MCF 10A (cell line): ENCODE measurements at regions not wholly inside any gene's neighbourhood (a gene's known extent, or its start where the extent isn't known, plus 50 kb on each side); places are given as distances from the start of the nearest gene placed in this dataset.

ENCODE experiments used
- BruUV-seq: library from RNA; stranded (reverse); fragments of 400-500 nt; replicated peaks from 2 replicates; lab custom pipeline; 2021; lab: Mats Ljungman, UMichigan
- CTCF ChIA-PET: fragments of 300-600 bp; sonication (Branson Sonifier 250); formaldehyde crosslinking; extraction: SDS; loops from one replicate; lab custom pipeline; 2021; ENCODE audit warnings: antibody characterized with exemption, inconsistent platforms; lab: Yijun Ruan, JAX
- POLR2A ChIA-PET: fragments of 300-600, 350-650 bp; sonication (Branson Sonifier 250); formaldehyde crosslinking; extraction: SDS; loops from one replicate; lab custom pipeline; 2020; ENCODE audit warnings: antibody characterized with exemption, inconsistent platforms; lab: Yijun Ruan, JAX
- DNase-seq: peaks from one replicate; pipeline ENCODE4 v3.0.0-alpha.2; 2018; ENCODE audit not compliant: unreplicated experiment
- H3K27ac Mint-ChIP-seq: one replicate; pipeline ENCODE4 v1.8.0; 2022; ENCODE audit warnings: mild to moderate bottlenecking, low read depth, mixed read lengths; ENCODE audit not compliant: unreplicated experiment
- H3K27me3 Mint-ChIP-seq: one replicate; pipeline ENCODE4 v1.8.0; 2022; ENCODE audit warnings: mixed read lengths; ENCODE audit not compliant: insufficient read depth, unreplicated experiment
- H3K36me3 Mint-ChIP-seq: one replicate; pipeline ENCODE4 v1.8.0; 2022; ENCODE audit warnings: mild to moderate bottlenecking, moderate library complexity, mixed read lengths; ENCODE audit not compliant: insufficient read depth, unreplicated experiment
- H3K4me1 Mint-ChIP-seq: one replicate; pipeline ENCODE4 v1.8.0; 2022; ENCODE audit warnings: mixed read lengths; ENCODE audit not compliant: insufficient read depth, unreplicated experiment
- H3K4me3 Mint-ChIP-seq: one replicate; pipeline ENCODE4 v1.8.0; 2022; ENCODE audit warnings: mild to moderate bottlenecking, moderate library complexity, mixed read lengths; ENCODE audit not compliant: unreplicated experiment
- H3K9me3 Mint-ChIP-seq: one replicate; pipeline ENCODE4 v1.8.0; 2022; ENCODE audit warnings: mixed read lengths; ENCODE audit not compliant: unreplicated experiment
- CTCF ChIP-seq: fragments of 200-600 bp; IDR thresholded peaks from one replicate; pipeline ENCODE4 v1.8.0; 2022; ENCODE audit warnings: antibody characterized with exemption, mild to moderate bottlenecking; ENCODE audit not compliant: unreplicated experiment
- intact Hi-C: fragments of 100-400 bp; cut with micrococcal nuclease; formaldehyde crosslinking; loops from 2 replicates; pipeline ENCODE4 v1.14.1; 2022

- no TSS peak for BruUV-seq
- CTCF ChIA-PET = interaction anchor here (1.2 kb wide), 1 partner anchor 10 kb away, joined by 3 read pairs; no protein-coding TSS in a partner anchor
- no peak for TF ChIP-seq CTCF
- H3K36me3 Mint-ChIP-seq = no peaks in the 10 kb centered on the region
- no peaks in the 10 kb centered on the region for H3K27me3 Mint-ChIP-seq
- H3K27ac Mint-ChIP-seq = no peak overlapping the region
- POLR2A ChIA-PET = no interaction called here
- H3K9me3 Mint-ChIP-seq = no peaks in the 10 kb centered on the region
- no peak for DNase-seq
- no peak overlapping the region for H3K4me3 Mint-ChIP-seq
- H3K4me1 Mint-ChIP-seq = no peaks in the 10 kb centered on the region
- intact Hi-C loops = no loop called here
Observed at GRCh38 chr4:71120831-71121524, 127.5 kb downstream of the DCK start.

- intact Hi-C loops = no loop called here
- ChIA-PET POLR2A (no interaction called here), CTCF (no interaction called here)
- H3K9me3 Mint-ChIP-seq = no peaks in the 10 kb centered on the region
- no peak overlapping the region for H3K4me3 Mint-ChIP-seq
- DNase-seq = no peak
- no TSS peak for BruUV-seq
- H3K4me1 Mint-ChIP-seq = no peaks in the 10 kb centered on the region
- H3K27me3 Mint-ChIP-seq = no peaks in the 10 kb centered on the region
- H3K27ac Mint-ChIP-seq = no peak overlapping the region
- TF ChIP-seq CTCF = no peak
- no peaks in the 10 kb centered on the region for H3K36me3 Mint-ChIP-seq
Observed at GRCh38 chr4:71123951-71124350, 130.5 kb downstream of the DCK start.

- Mint-ChIP-seq H3K27ac (no peak overlapping the region), H3K4me3 (no peak overlapping the region), H3K36me3 (no peaks in the 10 kb centered on the region)
Observed at GRCh38 chr4:71125137-71125536, 131.7 kb downstream of the DCK start.

GRCh38 chr4:71126719-71127118 lies 133.3 kb downstream of the DCK start:
- H3K9me3 Mint-ChIP-seq = no peaks in the 10 kb centered on the region
- H3K4me3 Mint-ChIP-seq = no peak overlapping the region
- no TSS peak for BruUV-seq
- no peak for TF ChIP-seq CTCF
- peaks cover 5% of the 10 kb centered on the region for H3K4me1 Mint-ChIP-seq
- intact Hi-C loops = no loop called here
- ChIA-PET POLR2A (no interaction called here), CTCF (interaction anchor here (0.6 kb wide), 1 partner anchor 280 kb away, joined by 4 read pairs; no protein-coding TSS in a partner anchor)
- no peaks in the 10 kb centered on the region for H3K36me3 Mint-ChIP-seq
- peak; percentile 71 for DNase-seq
- H3K27me3 Mint-ChIP-seq = no peaks in the 10 kb centered on the region
- H3K27ac Mint-ChIP-seq = no peak overlapping the region

More at GRCh38 chr4:71125137-71125536, 131.7 kb downstream of the DCK start:
- Mint-ChIP-seq H3K9me3 (no peaks in the 10 kb centered on the region), H3K27me3 (no peaks in the 10 kb centered on the region), H3K4me1 (no peaks in the 10 kb centered on the region)
- POLR2A ChIA-PET = no interaction called here
- BruUV-seq = no TSS peak
- CTCF ChIA-PET = interaction anchor here (0.7 kb wide), 1 partner anchor 59 kb away, joined by 3 read pairs; no protein-coding TSS in a partner anchor
- DNase-seq = no peak
- TF ChIP-seq CTCF = no peak
- intact Hi-C loops = no loop called here
